HG02884 (cell line): ENCODE measurements at regions not wholly inside any gene's neighbourhood (a gene's known extent, or its start where the extent isn't known, plus 50 kb on each side); places are given as distances from the start of the nearest gene placed in this dataset.

Experiments
- ATAC-seq: cut with Tn5 transposase; IDR thresholded peaks from one replicate; pipeline ENCODE4 v1.9.1; 2021; ENCODE audit warnings: mild to moderate bottlenecking, moderate library complexity; ENCODE audit not compliant: unreplicated experiment

DNA sequence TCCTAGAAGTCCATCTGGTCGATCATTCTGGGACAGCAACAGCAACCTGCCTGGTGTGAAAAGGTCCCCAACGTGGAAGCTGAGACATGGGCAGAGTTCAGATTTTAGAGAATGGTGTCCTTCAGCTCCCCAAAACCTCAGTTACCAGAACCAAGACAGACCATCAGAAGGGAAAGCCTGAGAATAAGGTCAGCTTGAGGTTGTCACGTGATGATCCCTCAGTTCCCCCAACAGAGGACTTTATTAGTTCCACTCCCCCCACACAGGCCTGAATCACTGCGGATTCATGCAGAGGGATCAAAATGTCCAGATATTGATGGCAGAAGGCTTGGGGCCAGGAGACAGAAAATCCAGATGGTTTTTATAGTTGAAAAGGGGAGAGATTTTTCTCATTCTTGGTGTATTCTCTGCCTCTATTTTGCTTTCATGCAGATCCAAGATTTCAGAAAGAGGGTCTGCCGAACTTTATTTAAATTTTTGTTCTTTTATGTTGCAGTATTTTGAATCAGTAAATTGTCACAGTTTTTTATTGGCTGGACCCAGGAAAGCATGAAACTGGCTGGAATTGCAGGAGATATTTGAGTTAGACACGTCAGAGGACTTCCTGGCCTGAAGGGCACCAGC is 139.0 kb upstream of the NTM start:
- no peak for ATAC-seq

DNA sequence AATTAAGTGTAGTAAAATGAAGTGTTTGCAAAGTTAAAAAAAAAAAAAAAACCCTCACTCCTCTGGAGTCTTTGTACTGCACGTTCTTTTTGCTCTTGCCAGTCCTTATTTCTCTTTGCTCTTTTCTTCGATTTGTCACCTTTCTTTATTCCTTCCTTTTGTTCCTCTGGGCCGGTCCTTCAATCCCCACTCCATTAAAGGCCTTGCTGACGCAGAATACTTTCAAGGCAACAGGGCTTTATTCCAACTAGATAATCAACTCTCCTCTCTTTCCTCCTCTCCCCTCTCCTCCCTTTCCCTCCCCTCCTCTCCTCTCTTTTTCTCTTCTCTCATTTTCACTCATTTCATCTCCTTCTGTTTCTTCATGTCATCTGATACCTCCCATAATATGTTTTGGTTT is 138.2 kb upstream of the NTM start:
- no peak for ATAC-seq

DNA sequence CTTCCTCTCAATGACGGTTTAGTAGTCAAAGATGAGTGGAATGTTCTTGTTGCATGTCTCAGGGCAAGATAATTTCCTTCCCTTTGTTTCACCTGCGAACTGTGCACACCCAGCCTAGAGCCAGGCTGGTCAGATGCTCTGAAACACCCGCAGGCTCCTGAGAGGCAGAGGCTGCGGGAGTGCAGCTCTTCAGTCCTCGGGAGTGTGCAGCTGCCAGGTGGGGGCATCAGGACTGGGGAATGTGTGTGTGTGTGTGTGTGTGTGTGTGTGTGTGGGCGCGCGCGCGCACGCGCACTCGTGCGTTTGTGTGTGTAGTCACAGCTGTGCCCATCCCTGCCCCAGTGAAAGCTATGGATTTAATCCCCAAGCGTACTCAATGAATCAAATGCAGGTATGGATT is 136.2 kb upstream of the NTM start:
- no peak for ATAC-seq

DNA sequence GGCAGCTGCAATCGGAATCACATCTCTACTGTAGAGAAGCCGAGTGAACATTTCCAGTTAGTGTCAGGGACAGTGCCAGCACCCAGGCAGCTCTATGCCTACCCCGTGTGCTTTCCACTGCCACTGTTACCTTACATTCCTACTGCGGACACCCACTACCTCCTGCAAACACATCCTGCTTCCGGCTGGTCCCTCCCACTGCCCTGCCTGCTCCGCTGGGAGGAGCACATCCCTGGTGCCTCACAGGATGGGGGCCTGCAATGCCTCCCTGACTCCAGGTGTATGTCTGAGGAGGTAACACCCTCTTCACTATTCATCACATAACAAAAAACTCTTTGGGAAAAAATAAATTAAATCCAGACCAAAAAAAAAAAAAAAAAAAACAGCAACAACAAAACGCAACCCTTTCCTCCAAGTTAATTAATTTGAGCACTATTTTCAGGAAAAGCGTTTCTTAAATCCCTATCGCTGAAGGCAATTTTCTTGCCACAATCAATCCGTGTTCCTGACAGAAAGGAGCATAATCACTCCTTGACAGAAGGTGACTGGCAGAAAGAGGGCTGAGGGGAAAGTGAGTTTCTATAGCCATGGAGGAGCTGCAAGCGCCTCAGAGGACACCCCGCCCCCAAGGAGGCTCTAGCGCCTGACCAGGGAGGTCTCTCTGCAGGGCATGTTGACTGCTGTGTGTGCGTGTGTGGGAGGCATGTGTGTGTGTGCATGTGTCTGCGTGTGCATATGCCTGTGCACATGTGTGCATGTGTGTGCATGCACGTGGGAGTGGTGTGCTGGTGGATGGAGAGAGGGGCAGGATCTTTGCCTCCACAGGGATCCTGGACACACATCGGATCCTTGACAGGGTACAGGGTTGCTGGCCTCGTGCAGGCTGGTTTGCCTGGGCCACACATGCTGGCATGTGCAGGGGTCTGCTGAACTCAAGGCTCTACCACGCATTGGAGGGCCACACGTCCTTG is 134.8 kb upstream of the NTM start:
- ATAC-seq, result no peak

DNA sequence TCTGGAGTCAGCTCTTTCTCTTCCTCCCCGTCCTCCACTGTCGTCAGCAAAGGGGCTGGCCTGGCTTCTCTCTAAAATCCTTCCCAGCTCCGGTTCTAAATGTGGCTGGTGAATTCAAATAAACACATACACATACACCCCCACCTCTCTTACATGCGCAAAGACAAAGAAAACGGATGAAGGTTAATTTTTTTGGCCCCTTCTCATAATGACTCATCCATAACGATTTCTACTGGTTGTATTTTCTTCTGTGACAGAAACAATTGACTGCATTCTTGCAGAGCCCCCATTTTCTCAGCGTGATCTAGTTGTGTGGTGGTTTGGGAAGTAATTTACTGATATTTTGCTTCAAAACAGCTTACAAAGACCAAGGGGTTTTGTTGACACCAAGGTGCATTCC is 130.0 kb upstream of the NTM start:
- no peak for ATAC-seq

DNA sequence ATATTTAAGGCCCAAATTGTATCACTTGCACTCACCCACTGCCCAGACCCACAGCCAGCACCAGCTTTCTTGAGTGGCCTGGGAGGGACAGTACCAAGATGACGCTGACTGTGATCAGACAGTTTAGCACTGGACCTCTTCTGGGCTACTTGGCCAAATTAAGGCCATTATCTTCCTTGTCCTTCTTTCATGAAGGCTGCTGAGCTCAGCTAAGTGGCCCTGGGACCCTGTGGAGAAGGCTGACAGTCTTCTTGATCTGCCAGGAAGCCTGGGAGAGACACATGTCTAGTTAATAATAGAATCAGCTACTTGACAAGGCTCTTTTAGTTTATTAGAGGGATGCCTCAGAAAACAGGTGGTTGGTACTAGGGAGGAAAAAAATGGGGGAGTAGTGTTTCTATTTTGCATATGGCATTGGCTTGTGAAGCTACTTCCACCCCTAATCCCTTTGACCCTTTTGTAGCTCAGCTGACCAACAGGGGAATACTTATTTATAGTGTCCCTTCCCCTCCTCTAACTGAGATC is 127.9 kb upstream of the NTM start:
- no peak for ATAC-seq

DNA sequence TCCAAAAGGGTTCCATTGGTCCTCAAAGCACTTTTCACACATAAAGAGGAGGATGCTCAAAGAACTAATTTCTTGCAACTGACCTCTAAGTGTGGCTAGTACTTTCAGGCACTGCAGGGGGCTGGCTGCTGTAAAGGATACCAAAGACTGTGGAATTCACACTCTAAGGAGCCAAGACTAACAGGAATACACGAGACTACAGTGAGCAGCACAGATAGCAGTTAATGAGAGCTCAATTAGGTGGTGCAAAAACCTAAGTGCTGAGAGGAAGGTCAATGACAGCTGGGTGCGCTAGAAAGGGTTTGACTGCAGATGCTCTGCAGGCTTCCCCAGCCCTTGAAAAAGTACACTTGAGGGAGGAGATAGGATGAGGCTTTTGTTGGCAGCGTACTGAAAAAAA is 124.3 kb upstream of the NTM start:
- no peak for ATAC-seq

DNA sequence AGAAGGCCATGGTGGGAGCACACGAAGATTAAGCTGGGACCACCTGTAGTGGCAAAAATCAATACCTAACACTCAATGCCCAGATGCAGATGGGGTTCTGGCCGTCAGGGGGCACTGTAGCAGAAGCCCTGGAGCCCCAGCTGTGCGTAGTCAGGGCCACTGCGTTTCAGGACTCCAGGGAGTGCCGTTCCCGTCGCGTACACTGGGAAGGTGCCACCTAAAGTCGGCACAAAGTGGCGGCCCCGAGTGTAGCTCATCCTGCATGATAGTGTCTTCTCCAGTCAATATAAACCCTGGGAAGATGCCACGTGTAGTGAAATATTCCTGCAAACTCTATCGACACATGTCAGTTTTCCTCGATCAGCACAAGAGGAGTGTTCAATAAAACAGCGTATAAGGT is 123.8 kb upstream of the NTM start:
- ATAC-seq, result no peak

DNA sequence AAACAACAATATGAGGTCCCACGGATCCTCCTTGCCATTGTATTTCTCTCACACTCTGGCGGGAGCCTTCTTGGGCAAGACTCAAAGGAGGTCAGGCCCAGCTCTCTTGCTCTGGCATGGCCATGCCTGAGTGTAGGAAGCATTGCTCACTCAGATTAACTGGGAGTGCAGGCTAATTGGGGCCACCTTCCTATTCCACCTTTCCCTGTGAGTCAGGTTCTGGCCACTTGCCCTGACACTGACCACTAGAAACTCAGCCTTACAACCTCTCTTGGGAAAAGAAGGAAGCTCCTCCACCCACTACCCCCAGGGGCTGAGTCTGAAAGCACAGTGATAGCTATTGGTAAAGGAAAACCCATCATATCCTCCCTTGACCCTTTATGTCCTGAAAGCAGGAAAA is 121.8 kb upstream of the NTM start:
- no peak for ATAC-seq

DNA sequence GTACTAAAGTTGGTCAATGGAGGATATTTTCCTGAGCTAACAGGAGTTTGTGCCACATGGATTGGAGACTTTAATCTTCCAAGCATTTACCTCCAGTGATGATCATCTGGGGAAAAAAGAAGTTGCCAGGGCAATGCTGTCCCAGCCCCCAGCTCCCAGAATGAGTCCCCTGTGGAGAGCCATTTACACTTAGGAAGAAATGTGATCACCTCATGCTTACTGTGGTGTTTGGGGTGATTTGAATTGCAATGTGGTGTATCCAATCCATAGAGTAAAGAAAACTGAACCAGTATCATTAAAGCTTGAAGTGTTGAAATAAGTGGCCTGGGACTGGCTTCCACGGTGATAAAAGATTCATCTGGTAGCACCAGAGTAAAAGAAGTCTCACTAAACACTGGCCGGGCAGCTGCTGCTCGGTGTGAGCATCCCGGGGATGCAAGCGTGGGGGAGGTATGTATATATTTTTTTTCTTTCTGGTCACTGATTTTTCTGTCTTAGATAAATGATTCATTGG is 117.2 kb upstream of the NTM start:
- no peak for ATAC-seq

DNA sequence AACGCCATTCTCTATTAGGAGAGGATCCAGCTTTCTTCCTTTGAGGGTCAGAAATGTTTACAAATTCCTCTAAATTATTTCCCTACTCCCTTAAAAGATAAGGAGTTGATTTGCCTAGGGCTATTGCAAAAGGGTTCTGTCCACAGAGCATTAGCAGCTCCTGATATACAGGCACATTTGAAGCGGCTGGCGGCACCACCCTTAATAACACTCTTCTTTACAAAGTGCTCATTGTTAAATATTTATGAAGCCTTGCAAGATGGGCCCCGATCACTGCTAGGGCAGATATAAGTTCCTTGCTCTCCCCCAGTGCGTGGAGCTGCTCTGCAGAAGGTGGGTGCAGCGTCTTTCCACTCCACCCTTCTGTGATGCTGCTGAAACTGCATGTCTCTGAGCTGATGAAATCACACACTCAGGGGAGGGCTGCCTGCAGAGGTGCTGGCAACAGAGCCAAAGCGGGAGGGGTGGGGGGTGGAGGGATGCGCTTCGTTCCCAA is 116.7 kb upstream of the NTM start:
- no peak for ATAC-seq

DNA sequence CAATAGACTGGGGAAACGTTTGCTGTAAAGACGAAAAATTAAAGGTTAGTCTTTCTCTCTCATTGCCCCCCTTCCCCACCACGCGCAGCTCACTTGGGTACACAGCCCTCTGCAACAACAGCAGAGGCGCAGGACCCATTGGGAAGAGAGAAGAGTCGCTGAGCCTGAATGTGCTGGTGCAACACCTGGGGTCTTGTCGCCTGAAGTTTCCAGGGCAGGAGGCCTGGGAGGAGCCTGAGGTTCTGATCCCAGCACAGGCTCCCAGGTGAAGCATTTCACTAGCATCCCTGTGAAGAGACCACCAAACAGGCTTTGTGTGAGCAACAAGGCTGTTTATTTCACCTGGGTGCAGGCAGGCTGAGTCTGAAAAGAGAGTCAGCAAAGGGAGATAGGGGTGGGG is 116.2 kb upstream of the NTM start:
- no peak for ATAC-seq

DNA sequence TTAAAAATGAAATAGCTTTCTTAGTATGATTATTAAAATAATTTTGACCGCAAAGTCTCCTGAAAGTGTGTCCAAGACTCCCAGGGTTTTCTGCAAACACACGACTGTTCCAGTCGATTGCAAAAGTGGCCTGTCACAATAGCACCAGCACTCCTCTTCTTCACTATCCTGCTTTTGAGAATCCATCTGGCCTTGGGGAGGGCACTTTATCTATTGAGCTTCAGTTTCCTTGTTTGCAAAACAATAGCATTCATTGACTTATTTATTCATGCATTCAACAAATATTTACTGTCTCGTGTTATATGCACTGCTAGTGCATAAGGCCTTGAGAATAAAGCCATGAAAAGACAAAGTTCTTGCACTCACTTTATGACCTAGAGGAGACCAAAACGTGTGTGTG is 96.2 kb upstream of the NTM start:
- ATAC-seq, result no peak

DNA sequence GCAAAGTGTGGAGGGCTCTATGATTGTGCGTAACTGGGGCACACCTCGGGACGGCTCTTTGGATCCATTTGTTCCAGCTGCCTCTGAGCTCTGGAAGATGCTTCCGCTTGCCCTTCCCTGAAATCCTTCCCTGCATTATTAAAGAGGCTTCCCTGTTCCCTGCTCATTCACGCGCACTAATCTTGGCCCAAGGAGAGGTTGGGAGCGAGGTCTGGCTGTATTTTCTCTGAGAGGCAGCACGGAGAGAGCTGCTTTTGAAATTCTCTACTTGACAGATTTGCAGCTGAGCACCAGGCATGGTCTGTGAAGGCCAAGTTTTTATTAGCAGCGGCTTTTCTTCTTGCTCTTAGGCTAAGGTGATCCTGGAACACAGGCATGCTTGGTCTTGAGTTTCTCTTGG is 94.8 kb upstream of the NTM start:
- ATAC-seq, result no peak

DNA sequence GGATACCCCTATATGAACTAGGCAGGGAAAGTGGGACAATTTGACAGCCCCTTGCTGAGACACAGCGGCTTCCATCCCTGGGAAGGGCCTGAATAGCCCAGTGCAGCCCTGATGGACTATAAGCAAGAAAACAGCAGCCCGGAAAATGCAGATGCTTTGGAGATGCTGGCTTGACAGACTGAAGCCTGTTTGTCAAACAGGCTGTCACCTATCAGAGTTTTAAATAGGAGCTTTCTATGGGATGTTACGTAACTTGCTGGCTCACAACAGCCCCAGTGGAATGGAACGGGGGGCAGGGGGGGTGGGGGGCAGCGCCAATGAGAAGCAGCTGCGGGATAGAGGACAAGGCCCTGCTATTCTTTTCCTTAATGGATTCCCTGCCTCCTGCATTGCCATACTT is 91.9 kb upstream of the NTM start:
- ATAC-seq, result no peak

DNA sequence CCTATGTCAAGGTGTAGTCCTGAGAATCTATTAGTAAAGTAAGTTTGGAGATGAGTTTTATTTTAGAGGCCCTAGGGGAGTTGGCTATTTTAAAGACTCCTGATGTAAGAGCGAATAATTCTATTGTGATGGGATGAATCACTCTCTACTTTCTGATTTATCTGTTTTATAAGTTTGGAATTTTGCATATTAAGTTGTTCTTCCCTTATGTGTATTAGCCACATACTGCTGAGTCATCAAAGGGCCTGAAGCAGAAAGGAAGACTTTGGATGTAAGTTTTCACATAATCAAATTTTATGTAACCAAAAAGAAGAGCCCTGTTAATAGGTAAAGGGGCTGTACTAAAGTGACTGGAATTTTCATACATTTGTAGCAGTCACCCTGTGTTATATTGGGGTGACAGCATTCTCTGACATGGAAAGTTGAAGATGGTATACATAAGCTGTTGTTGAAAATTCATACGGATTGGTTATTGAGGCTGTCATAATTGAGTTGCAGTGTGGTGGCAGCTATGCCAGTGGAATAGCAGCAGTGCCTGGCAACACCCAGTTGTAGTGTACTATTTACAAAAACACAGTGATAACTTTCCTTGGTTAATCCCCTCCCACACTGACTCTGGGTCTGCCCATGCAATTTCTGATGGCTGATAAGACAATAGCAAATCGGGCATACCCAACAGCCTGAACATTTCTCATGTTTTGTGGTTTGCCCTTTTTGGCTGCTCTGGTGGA is 90.6 kb upstream of the NTM start:
- ATAC-seq, result no peak

DNA sequence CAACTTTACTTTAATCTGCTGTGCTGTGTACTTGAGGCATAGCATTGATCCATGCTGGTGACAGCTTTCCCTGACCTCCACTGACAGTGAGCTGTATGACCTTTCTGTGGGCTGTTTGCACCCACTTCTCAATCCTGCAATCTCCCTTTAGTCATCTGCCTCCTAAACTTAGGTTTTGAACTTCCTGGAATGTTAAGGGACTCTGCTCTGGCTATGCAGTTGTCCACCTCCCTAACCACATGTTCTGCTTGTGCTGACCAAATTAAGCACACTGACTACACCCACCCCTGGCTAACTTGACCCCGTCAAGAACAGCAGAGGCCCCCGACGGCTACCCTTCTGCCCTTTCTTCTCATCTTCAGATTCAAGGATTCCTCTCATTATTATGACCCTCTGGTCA is 89.1 kb upstream of the NTM start:
- ATAC-seq, result no peak

DNA sequence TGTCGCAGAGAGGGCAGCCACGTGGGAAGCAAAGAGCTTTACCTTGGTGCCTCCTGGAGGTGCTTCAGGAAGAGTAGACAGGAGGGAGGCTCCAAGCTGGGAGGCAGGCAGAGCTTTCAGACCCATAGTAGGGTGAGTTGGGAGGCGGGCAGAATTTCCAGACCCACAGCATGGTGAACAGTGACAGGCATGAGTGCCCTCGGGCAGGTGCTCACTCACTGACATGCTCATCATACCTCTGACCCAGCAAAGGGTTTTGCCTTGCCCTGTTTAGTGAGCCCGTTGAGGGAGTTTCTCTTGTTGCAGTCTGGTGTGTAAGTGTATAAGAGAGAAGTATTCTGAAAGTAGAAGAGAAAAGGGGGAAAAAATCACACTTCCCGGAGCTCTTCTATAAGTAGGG is 86.4 kb upstream of the NTM start:
- no peak for ATAC-seq

DNA sequence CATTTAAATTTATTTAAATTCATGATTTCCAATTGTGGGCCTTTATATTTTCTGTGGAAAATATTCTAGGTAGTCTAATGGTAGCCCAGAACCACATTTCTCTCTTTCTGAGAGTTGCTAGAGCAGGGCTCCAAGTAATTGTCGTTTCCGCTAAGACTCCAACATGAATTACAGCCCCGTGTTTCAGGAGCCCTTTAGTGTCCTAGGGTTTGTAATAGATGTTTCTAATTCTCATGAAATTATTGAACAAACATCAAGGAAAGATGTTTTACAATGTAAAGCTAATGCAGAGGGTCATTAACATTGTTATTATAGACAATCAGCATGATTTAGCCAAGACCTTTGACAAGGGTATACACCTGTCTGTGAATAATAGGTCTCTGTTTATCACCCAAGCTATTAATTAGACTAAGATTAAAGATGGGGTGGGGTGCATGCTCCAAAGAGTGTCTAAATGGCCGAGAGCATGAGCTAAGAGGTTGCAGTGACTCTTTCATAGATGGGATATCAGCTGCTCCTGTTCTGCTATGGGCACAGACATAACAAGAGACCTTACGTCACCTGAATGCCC is 81.8 kb upstream of the NTM start:
- no peak for ATAC-seq

DNA sequence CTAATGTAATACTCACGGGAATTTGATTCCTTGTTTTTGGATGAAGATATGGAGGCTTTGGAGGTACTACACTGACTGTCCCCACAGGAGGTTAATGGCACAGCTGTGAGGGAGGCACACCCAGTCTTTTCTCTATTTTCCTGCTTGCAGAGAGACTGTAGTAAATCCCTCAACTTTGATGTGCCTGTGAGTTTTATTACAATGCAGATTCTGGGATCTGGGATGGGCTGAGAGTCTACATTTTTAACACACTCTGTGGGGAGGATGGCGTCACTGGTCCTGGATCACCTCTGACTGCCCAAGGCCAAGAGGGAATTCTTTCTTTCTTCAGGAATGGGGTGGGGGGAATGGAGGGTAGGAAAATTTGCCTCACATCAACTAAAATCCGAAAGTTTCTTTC is 80.2 kb upstream of the NTM start:
- no peak for ATAC-seq

DNA sequence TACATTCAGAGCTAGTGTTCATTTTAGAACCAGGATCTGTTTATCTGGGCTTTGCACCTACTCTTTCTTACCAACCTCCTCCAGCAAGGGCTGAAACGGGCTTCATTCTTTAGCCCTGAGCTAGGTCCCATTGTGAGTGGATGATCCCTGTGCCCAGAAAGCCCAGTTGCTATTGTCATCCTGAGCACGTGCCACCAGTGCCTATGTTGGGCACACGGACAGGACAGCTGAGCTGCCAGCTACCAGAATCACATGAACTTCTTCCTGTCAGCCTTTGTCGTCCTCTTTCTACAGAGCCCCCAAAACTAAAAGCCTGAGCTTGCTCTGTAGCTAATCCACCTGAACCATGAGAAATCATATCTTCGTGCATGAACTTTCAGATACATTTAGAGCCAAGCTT is 74.4 kb upstream of the NTM start:
- no peak for ATAC-seq
